ENCODE measurements at regions not wholly inside any gene's neighbourhood (a gene's known extent, or its start where the extent isn't known, plus 50 kb on each side); places are given as distances from the start of the nearest gene placed in this dataset.

- TF ChIP-seq, protein P1, sequence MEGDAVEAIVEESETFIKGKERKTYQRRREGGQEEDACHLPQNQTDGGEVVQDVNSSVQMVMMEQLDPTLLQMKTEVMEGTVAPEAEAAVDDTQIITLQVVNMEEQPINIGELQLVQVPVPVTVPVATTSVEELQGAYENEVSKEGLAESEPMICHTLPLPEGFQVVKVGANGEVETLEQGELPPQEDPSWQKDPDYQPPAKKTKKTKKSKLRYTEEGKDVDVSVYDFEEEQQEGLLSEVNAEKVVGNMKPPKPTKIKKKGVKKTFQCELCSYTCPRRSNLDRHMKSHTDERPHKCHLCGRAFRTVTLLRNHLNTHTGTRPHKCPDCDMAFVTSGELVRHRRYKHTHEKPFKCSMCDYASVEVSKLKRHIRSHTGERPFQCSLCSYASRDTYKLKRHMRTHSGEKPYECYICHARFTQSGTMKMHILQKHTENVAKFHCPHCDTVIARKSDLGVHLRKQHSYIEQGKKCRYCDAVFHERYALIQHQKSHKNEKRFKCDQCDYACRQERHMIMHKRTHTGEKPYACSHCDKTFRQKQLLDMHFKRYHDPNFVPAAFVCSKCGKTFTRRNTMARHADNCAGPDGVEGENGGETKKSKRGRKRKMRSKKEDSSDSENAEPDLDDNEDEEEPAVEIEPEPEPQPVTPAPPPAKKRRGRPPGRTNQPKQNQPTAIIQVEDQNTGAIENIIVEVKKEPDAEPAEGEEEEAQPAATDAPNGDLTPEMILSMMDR (IDR thresholded peaks at IDR 0.05) = no peak
- TF ChIP-seq POLR2AphosphoS5 (IDR thresholded peaks at IDR 0.05) (no peak), POLR2A (IDR thresholded peaks at IDR 0.05) (no peak)
Measured at GRCh38 chr9:107933516-107933915, 443.9 kb upstream of the KLF4 start.
